HPDE6-E6E7 (cell line): ENCODE measurements at regions not wholly inside any gene's neighbourhood (a gene's known extent, or its start where the extent isn't known, plus 50 kb on each side); places are given as distances from the start of the nearest gene placed in this dataset.
A peak's percentile ranks its signal among the peaks of the same experiment; 100 is the strongest.

Experiments used
- DNase-seq: peaks from one replicate; pipeline ENCODE4 v3.0.0; 2011; ENCODE audit warnings: missing footprints; ENCODE audit errors: extremely low spot score

DNA sequence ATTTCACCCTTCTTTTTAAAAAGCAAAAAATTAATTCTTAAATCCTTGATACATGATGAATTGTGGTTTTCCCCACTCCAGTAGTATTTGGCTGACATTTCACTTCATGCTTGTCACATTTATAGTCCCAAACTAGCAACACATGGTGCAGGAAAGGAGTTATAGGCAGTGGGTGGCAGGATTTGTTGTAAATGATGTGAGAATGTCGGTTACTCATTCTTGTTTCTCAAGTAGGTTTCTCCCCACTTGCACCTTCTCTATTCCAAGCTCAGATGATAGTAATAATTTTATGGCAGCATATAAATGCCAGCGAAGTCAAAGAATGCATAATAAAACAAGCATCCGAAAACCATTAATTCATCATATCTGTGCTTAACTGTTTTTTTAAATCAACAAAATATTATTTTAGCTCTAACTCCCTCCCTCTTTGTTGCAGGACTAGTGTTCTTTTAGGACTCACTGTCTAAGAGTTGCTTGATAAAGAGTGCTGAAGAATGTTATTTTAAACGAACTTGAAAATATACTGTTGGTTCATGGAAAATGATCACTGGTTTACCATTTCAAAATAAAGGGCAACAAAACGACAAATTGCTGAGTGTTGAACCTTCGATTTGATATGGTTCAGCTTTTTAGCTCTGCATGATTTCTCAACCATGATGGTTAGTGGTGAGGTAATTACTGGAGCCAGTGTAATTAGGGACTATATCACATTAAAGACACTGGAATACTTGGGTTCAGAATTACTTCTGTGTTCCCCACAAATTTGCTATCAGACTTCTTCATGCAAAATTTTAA is 88.1 kb upstream of the ADAMTSL1 start:
- DNase-seq, result no peak

GRCh38 chr9:18390393-18390792 is 83.6 kb upstream of the ADAMTSL1 start:
- no peak for DNase-seq

- peak; percentile 58 for DNase-seq
Observed at GRCh38 chr9:18393340-18394130, 80.4 kb upstream of the ADAMTSL1 start.

DNA sequence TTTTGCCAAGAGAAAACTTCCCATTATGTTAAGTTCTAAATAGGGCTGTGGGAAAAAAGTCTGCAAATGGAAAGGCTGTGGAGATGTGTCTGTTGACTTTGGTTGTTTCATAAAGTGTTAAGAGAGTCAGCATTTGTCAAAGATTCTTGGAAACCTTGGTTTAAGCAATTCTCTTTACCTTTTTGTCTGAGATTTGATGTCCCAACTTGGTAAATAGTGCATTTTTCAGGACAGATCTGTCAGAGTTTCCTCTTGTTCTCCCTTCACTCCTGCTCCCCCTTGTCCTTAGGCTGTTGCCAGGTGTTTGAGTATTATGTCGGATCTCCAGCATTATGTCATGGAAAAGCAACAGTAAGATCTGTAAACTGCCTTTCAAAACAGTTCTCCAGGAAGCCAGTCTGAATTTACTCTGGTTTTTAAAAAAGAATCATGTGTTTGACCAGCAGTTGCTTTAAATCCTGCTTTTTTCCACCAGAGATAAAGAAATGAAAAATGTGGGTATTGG is 79.1 kb upstream of the ADAMTSL1 start:
- no peak for DNase-seq

DNA sequence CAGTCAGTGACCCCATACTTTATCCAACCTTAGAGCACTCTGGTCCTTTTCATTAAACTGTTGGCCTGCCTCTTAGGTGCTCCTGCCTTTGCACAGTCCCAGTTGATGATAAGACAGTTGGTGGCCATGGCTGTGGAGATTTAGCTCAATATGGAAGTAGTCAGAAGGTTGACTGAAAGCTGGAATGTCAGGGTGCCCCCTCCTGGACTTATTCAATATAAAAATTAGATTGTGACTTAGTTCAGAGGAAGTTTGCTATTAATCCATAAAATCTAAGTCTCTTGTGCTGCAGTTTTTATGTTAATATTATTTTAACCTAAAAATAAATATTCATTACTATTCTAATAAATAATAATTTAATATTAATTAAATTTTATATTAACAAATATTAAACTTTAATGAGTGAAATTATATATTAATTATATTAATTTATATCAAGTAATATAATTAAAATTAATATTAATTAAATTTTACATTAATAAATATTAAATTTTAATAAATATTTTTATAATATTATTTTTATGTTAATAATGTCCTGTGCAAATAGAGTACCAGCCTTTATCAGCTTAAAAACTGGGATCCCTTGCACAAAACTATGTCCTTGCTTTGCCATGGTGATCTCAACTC is 77.7 kb upstream of the ADAMTSL1 start:
- DNase-seq, result no peak

- no peak for DNase-seq
Observed at GRCh38 chr9:18397076-18397475, 76.9 kb upstream of the ADAMTSL1 start.

DNA sequence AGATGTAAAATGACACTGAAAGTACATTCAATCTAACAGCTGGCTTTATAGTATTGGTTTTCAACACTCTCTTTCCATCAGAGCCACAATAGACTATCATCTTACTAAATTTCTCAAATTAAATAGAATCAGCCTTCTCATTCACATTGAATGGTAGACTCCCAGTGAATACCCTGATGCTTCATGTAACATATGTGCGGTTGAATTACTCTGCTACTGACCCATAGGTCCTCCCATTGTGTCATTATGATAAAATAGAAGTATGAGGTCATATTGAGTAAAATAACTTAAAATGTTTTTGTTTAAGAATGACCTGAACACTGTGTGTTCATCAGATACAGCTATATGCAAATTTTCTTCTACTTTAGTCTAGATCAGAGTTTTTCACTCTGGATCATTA is 75.9 kb upstream of the ADAMTSL1 start:
- DNase-seq, result no peak

GRCh38 chr9:18404434-18405029 is 69.4 kb upstream of the ADAMTSL1 start:
- no peak for DNase-seq

GRCh38 chr9:18405240-18405639 is 68.7 kb upstream of the ADAMTSL1 start:
- DNase-seq, result no peak

DNA sequence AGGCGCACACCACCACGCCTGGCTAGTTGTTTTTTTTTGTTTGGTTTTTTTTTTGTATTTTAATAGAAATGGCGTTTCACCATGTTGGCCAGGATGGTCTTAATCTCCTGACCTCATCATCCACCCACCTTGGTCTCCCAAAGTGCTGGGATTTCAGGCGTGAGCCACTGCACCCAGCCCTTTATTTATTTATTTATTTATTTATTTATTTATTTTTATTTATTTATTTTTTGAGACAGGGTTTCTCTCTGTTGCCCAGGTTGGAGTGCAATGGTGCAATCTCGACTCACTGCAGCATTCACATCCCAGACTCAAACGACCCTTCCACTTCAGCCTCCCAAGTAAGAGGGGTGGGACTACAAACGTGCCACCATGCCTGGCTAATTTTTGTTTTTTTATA is 63.0 kb upstream of the ADAMTSL1 start:
- DNase-seq, result no peak

DNA sequence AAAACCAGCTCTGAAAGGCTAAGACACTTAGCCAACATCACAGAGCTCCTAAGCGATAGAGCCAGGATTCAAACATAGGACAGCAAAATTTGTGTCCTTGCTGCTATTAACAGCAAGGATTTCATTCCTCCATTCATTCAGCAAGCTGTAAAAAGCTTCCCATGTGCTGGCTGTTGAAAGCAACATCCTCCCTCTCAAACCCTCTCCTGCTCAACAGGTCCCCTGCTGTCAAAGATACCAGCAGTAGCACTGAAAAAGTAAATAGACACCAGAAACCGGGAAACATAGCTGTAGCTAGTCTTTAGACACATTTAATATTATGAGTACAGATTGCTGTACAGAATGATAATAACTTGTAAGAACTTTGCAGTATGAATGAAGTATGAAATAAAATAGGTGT is 52.6 kb upstream of the ADAMTSL1 start:
- no peak for DNase-seq

DNA sequence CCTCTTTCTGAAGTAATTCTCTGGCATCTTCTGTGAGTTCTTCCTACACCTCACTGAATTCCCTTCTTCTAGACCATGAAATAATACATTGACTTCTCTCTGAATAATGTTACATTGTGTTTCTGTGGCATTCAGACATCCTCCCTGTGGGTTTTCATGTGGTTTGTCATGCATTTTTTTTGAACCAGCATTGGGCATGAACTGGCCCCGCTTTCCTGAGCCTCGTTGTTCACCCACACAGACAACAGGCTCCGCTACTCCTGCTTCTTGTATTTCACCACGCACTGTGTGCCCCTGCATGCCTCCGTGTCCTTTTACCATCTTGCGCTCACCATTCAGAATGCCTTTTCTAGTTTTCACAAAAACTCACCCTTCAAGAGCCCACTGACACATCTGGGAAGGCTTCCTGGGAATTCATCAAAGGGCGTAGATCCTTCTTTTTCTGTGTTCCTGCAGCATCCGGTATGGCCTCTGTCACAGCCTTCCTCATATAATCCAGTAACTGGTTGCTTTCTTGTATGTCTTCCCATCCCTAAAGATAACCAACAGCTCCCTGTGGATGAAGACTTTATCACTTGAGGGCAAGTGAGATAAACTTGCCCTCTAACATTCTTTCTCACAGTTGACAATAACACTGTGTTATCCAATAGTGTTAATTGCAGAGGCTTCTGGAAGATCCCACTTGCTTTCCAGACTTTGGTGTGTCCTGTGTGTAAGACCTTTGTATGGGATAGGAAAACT is 51.5 kb upstream of the ADAMTSL1 start:
- DNase-seq, result no peak

DNA sequence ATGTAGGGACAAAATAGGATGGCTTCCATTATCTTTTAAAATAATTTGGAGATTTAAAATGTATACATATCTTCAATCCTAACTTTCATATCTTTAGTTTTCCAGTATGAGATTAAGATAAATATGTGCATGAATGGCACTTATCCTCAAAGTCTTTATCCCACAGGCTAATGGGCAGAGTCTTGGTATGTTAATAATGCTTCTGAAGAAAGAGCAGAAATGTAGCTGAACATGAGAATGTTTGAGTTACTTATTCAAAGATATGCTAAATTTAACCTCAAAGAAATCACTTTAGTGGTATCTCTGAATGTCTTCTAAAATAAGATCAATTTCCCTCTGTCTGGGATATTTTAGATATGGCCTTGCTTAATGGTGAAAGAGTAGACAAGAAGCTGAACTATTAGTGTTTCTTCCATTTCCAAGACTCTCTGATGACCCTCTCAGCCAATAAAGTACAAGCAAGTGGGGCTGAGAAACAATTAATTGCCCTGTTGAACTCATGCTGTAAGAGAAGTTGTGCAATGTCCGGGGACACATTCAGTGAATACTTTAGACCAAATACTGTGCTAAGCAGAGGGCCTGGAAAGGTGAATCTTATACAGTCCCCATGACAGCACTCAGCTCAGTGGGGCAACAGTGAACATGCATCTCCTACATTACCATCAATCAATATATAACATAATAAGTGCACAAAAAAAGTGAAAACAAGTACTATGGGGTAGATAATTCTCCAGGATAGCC is 50.0 kb upstream of the ADAMTSL1 start:
- no peak for DNase-seq
